ENCODE measurements at regions not wholly inside any gene's neighbourhood (a gene's known extent, or its start where the extent isn't known, plus 50 kb on each side); places are given as distances from the start of the nearest gene placed in this dataset.
"Not testable (repeated sequence)": the region's sequence is repeated elsewhere in the genome, so short reads cannot be mapped to it uniquely, and the experiment has no call there.

- no peak for DNase-seq (ENCODE audit: low read depth, low spot score)
These were observed 55.5 kb upstream of the PIK3C3 start for GRCh38 chr18:41899535-41899934.

- no peak for DNase-seq (ENCODE audit: low read depth, low spot score)
These were observed 61.6 kb upstream of the PIK3C3 start for GRCh38 chr18:41893432-41893831.

GRCh38 chr18:41887100-41887499 lies 67.9 kb upstream of the PIK3C3 start:
- DNase-seq (ENCODE audit: low read depth, low spot score): no peak

- DNase-seq (ENCODE audit: low read depth, low spot score): no peak
These were observed 68.8 kb upstream of the PIK3C3 start for GRCh38 chr18:41886126-41886807.

GRCh38 chr18:41881285-41881684 lies 73.7 kb upstream of the PIK3C3 start:
- DNase-seq (ENCODE audit: low read depth, low spot score): no peak

GRCh38 chr18:41879256-41879655 lies 75.8 kb upstream of the PIK3C3 start:
- no peak for DNase-seq (ENCODE audit: low read depth, low spot score)

DNA sequence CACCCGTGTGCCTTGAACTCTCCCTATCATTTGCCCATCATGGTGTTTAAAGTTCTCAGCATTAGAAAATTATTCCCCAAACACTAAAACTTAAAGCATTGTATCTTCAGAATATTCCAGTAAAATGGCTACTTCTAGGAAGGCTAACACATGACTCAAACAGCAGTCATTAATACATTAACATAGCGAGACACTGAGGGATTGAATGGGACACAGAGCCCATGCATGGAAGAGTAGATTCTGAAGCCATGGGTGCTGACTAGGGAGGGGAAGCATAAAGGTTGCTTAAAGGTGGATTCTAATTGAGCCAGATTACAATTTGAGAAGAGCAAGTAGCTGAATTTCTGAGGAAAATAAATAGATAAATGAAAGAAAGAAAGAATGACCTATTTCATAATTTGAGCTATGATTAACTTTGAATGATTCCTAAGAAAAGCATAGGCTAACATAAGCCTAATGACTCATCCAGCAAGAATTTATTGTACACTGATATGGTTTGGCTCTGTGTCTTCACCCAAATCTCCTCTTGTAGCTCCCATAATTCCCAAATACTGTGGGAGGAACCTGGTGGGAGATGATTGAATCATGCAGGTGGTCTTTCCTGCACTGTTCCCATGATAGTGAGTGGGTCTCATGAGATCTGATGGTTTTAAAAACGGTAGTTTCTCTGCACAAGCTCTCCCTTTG lies 79.8 kb upstream of the PIK3C3 start:
- no peak for DNase-seq (ENCODE audit: low read depth, low spot score)

GRCh38 chr18:41873730-41874129 lies 81.3 kb upstream of the PIK3C3 start:
- DNase-seq (ENCODE audit: low read depth, low spot score): no peak

DNA sequence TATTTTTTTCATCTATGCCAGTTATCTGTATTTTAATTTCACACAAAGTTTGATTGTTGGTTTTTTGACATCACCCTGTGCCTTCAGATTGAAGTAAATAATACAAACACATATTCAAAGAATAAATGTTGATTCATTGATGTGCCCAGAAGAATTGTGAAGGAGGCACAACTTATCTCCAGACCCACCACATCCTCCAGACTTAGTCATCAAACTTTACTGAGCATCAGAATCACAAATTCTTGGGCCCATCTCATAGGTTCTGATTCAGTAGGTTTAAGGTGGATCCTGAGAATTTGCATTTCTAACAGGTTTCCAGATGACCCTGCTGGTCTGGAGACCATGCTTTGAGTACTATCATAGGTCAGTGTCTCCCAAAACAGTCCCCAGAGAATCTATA lies 82.8 kb upstream of the PIK3C3 start:
- no peak for DNase-seq (ENCODE audit: low read depth, low spot score)

GRCh38 chr18:41871229-41872000 lies 83.6 kb upstream of the PIK3C3 start:
- DNase-seq (ENCODE audit: low read depth, low spot score): no peak

- no peak for DNase-seq (ENCODE audit: low read depth, low spot score)
These were observed 84.2 kb upstream of the PIK3C3 start for GRCh38 chr18:41870817-41871216.

GRCh38 chr18:41870191-41870590 lies 84.8 kb upstream of the PIK3C3 start:
- no peak for DNase-seq (ENCODE audit: low read depth, low spot score)

- not testable (repeated sequence) for DNase-seq (ENCODE audit: low read depth, low spot score)
These were observed 89.2 kb upstream of the PIK3C3 start for GRCh38 chr18:41865796-41866195.

- no peak for DNase-seq (ENCODE audit: low read depth, low spot score)
These were observed 90.8 kb upstream of the PIK3C3 start for GRCh38 chr18:41864216-41864615.

GRCh38 chr18:41862921-41863320 lies 92.1 kb upstream of the PIK3C3 start:
- no peak for DNase-seq (ENCODE audit: low read depth, low spot score)

- DNase-seq (ENCODE audit: low read depth, low spot score): no peak
These were observed 94.0 kb upstream of the PIK3C3 start for GRCh38 chr18:41860987-41861386.

- no peak for DNase-seq (ENCODE audit: low read depth, low spot score)
These were observed 96.1 kb upstream of the PIK3C3 start for GRCh38 chr18:41858761-41859555.

DNA sequence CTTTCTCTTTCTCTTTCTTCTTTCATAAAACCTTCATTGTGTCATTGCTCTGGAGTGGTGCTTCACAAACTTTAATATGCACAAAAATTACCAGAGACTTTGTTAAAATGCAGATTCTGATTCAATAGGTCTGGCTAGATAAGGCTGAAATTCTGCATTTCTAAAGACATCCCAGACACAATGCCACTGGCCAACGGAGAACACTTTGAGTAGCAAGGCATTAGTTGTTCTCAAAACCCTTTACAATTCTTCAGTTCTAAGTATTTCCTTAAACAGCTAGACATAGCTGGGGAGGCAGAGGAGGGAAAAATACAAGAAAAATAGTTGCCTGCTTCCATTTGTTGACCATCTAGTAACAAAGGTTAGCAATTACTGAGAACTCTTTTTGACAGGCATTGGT lies 101.8 kb upstream of the PIK3C3 start:
- DNase-seq (ENCODE audit: low read depth, low spot score): no peak

DNA sequence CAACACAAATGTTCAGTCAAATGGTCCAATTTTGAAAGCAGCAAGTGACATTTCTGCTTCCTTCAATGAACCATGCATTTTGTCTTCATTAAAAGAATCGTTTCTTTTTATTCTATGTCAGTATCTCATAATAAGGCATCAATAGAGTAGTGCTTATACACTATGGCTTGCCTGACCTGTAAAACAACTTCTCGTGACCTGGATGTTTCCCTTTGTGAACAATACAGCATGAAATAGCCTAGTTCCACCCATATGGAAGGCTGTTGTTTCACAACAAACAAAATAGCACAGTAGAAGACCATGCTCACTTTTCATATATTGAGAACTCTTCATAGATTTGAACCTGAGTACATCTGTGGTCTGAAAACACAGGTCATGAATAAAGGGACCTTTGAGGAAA lies 104.3 kb upstream of the PIK3C3 start:
- no peak for DNase-seq (ENCODE audit: low read depth, low spot score)

DNA sequence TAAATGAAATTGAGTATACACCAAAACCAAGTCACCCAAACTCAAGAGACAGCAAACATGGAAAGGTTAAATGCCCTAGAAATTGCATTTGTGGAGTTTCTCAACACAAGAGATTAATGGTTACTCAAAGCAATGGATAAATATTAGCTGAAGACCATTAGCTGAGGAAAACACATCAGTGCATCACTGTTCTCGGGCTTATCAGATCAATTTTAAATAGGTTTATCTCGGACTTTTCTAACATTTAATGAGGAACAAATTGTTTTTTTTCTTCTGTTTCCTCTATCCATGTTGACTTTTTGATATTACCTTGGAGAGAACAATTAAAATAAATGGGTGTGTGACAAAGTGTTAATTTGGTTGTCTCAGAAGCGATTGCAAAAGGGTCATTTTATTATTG lies 105.4 kb upstream of the PIK3C3 start:
- DNase-seq (ENCODE audit: low read depth, low spot score): no peak

GRCh38 chr18:41845563-41845962 lies 109.5 kb upstream of the PIK3C3 start:
- DNase-seq (ENCODE audit: low read depth, low spot score): no peak

DNA sequence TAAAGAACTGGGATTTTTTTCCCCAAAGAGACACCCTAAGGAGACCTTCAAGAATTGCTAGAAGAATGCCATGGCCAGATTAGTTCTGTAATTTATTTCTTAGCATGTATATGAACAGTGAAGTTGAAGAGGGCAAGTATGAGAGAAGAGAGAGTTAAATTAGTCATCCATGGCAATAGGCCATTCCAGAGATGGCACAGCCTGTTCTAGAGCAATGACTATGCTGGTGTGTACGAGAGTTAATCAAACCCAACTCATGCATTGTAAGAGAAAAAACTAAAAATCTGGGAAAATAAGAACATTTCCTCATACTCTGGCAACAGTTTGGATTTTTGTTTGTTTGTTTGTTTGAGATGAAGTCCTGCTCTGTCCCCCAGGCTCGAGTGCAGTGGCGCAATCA lies 112.1 kb upstream of the PIK3C3 start:
- DNase-seq (ENCODE audit: low read depth, low spot score): no peak
